Colonic mucosa (tissue), 4 donors: ENCODE measurements at regions not wholly inside any gene's neighbourhood (a gene's known extent, or its start where the extent isn't known, plus 50 kb on each side); places are given as distances from the start of the nearest gene placed in this dataset.

ENCODE experiments used
- DNase-seq: peaks from one replicate; pipeline ENCODE4 v3.0.0-alpha.2; 2020
- H3K27ac ChIP-seq: fragments of 200-600 bp; one replicate; pipeline ENCODE4 v1.8.0; 2021
- H3K27me3 ChIP-seq: fragments of 200-600 bp; one replicate; pipeline ENCODE4 v1.8.0; 2021
- H3K36me3 ChIP-seq: fragments of 200-600 bp; one replicate; pipeline ENCODE4 v1.8.0; 2021
- H3K4me1 ChIP-seq: fragments of 200-600 bp; one replicate; pipeline ENCODE4 v1.8.0; 2021; ENCODE audit warnings: mild to moderate bottlenecking
- H3K4me3 ChIP-seq: fragments of 200-600 bp; one replicate; pipeline ENCODE4 v1.8.0; 2021
- H3K9ac ChIP-seq, 2 donors: one replicate each; pipeline ENCODE4 v1.7.0; 2013; ENCODE audit warnings: control low read depth in 2 of 2, low read depth in 2 of 2, low read length in 2 of 2
- H3K9me3 ChIP-seq: fragments of 200-600 bp; one replicate; pipeline ENCODE4 v1.8.0; 2021
- intact Hi-C: fragments of 100-400 bp; cut with DNase I; formaldehyde crosslinking; loops from one replicate; pipeline ENCODE4 v1.14.1; 2022
- TF ChIP-seq, protein P1 (sequence below): fragments of 200-600 bp; IDR thresholded peaks from one replicate; pipeline ENCODE4 v1.8.0; 2022; ENCODE audit warnings: antibody characterized with exemption, mild to moderate bottlenecking
- donor health status: healthy.
- donor health status: DM: no; HTN: no; CAD: no.
- donor health status: DM: no; HTN: no; CAD: no.

DNA sequence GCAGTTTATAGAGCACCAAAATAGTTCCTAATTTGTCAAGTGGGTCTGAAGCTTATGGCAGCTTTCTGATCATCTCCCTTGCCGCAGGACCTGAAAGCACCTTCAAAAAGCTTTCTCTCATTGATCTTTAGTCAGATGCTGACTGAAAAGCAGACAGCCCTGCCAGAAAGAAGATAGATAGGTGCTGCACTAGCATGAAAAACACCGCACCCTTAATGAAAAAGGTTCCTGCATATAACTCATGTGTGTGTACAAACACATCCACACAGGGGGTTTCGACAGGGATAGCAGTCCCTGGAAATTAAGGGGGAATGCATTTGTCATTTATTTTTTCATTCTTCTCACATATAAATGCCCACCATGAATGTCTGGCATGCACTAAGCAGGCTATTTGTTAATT lies 361.7 kb upstream of the SNX7 start:
- TF ChIP-seq, protein P1, sequence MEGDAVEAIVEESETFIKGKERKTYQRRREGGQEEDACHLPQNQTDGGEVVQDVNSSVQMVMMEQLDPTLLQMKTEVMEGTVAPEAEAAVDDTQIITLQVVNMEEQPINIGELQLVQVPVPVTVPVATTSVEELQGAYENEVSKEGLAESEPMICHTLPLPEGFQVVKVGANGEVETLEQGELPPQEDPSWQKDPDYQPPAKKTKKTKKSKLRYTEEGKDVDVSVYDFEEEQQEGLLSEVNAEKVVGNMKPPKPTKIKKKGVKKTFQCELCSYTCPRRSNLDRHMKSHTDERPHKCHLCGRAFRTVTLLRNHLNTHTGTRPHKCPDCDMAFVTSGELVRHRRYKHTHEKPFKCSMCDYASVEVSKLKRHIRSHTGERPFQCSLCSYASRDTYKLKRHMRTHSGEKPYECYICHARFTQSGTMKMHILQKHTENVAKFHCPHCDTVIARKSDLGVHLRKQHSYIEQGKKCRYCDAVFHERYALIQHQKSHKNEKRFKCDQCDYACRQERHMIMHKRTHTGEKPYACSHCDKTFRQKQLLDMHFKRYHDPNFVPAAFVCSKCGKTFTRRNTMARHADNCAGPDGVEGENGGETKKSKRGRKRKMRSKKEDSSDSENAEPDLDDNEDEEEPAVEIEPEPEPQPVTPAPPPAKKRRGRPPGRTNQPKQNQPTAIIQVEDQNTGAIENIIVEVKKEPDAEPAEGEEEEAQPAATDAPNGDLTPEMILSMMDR, result no peak
- no peaks in the 10 kb centered on the region for H3K36me3 ChIP-seq

DNA sequence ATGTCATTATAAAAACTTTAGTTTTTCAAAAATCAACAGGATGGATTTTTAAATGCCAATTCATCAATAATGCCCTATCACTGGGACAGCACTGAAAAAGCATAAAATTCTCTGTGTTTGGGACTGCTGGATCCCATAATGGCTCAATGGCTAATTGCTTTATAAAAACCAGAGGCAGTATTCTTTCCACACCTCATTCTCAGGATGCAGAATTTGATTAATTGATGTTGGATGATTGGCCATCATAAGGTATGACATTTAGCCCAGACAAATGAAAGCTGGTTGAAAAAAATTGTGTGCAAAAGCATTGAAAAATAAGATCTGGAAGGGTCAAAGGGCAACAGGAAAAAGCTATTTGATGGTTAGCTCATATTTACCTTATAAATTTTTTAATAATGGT lies 362.2 kb upstream of the SNX7 start:
- no peak overlapping the region for H3K4me3 ChIP-seq
- no peaks in the 10 kb centered on the region for H3K27me3 ChIP-seq
- no peaks in the 10 kb centered on the region for H3K36me3 ChIP-seq
- DNase-seq, result no peak
- no peak overlapping the region for H3K9ac ChIP-seq
- H3K4me1 ChIP-seq, result no peaks in the 10 kb centered on the region
- H3K9me3 ChIP-seq, result no peaks in the 10 kb centered on the region
- no peak overlapping the region for H3K27ac ChIP-seq
- TF ChIP-seq, protein P1, result no peak
- intact Hi-C loops, result no loop called here

More for the DNA sequence above, 361.7 kb upstream of the SNX7 start:
- intact Hi-C loops, result no loop called here
- no peak overlapping the region for H3K4me3 ChIP-seq
- no peak overlapping the region for H3K9ac ChIP-seq
- no peaks in the 10 kb centered on the region for H3K27me3 ChIP-seq
- H3K27ac ChIP-seq, result no peak overlapping the region
- H3K4me1 ChIP-seq, result no peaks in the 10 kb centered on the region
- H3K9me3 ChIP-seq, result no peaks in the 10 kb centered on the region
- no peak for DNase-seq

DNA sequence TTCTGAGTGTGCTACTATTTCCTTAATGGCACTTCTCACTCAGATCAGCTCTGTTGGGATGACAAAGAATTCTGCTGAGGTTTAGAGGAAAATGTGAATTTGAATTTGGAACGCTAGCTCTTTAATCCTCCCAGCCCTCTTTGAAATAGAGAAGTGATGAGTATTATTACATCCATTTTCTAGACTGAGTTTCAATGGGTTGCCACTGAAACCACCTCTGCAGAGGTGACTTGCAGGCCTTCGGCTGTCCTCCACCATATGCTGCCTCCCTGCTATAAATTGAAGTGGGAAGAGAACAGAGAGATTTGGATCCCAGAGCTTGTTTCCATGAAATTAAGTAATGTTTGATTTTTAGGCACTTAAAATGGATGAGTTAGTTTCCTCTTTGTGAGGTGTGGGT lies 363.2 kb upstream of the SNX7 start:
- H3K27me3 ChIP-seq, result no peaks in the 10 kb centered on the region
- no peak overlapping the region for H3K9ac ChIP-seq
- intact Hi-C loops, result no loop called here
- no peaks in the 10 kb centered on the region for H3K4me1 ChIP-seq
- no peak overlapping the region for H3K4me3 ChIP-seq
- no peaks in the 10 kb centered on the region for H3K36me3 ChIP-seq
- TF ChIP-seq, protein P1, result no peak
- no peak overlapping the region for H3K27ac ChIP-seq
- no peak for DNase-seq
- H3K9me3 ChIP-seq, result no peaks in the 10 kb centered on the region

DNA sequence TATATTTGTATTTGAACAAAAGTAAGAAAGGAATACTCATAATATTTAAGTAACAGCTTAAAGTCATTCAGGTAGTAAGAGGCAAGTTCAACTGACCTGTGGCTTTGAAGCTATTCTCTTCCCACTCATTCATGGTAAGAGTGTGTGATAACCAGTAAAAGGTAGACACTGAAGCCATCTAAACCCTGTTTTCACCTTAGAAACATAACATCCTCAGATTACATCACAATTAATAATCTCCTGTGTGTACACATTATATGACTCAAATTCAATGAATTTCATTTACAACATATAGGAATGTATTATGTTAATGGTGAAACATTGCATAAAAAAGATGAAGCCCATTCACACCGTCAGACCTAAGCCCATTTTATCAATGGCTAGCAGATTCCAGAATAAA lies 364.8 kb upstream of the SNX7 start:
- H3K4me3 ChIP-seq, result no peak overlapping the region
- no peaks in the 10 kb centered on the region for H3K9me3 ChIP-seq
- H3K27ac ChIP-seq, result no peak overlapping the region
- intact Hi-C loops, result no loop called here
- TF ChIP-seq, protein P1, result no peak
- no peaks in the 10 kb centered on the region for H3K36me3 ChIP-seq
- H3K4me1 ChIP-seq, result no peaks in the 10 kb centered on the region
- no peak overlapping the region for H3K9ac ChIP-seq
- no peaks in the 10 kb centered on the region for H3K27me3 ChIP-seq
- DNase-seq, result no peak

DNA sequence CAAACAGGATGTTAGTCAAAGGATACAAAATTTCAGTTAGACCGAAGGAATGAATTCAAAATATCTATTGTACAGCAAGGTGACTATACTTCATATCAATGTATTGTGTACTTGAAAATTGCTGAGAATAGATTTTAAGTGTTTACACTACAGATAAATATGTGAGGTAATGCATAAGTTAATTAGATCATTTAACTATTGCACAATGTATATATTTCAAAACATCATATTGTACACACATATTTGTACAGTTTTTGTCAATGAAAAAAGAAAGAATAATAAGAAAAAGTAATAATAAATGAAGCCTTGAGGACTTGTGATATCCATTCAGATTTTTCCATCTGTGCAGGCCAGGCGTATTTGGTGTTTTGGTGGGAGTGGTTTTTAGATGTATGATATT lies 367.4 kb upstream of the SNX7 start:
- Histone ChIP-seq H3K27ac (no peak overlapping the region), H3K9me3 (no peaks in the 10 kb centered on the region), H3K9ac (no peak overlapping the region), H3K4me1 (no peaks in the 10 kb centered on the region), H3K27me3 (no peaks in the 10 kb centered on the region), H3K4me3 (no peak overlapping the region), H3K36me3 (no peaks in the 10 kb centered on the region)
- intact Hi-C loops, result no loop called here
- no peak for DNase-seq
- TF ChIP-seq, protein P1, result no peak

DNA sequence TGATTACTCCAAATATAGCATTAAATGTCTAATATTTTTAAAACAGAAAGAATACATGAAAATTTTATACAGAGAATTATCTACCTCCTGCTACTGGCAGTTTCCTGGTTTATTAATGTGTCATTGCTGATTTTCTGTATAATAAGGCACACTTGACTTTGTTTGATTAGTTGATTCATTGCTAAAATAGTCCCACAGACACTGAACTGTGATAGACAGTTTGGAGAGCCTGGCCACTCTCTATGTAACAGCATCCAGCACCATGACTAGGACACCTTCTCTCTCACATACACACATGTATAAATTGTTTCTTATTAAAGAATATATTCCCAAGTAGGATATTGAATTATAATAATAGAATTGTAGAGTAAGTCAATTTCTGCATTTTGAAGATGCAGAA lies 368.5 kb upstream of the SNX7 start:
- TF ChIP-seq, protein P1, result no peak
- H3K27me3 ChIP-seq, result no peaks in the 10 kb centered on the region
- H3K9me3 ChIP-seq, result no peaks in the 10 kb centered on the region
- H3K4me3 ChIP-seq, result no peak overlapping the region
- H3K9ac ChIP-seq, result no peak overlapping the region
- H3K36me3 ChIP-seq, result no peaks in the 10 kb centered on the region
- intact Hi-C loops, result no loop called here
- H3K27ac ChIP-seq, result no peak overlapping the region
- DNase-seq, result no peak
- H3K4me1 ChIP-seq, result no peaks in the 10 kb centered on the region
